Right atrium auricular region (tissue), 2 donors: ENCODE measurements at regions not wholly inside any gene's neighbourhood (a gene's known extent, or its start where the extent isn't known, plus 50 kb on each side); places are given as distances from the start of the nearest gene placed in this dataset.

Experiments used
- DNase-seq: peaks from one replicate; pipeline ENCODE4 v3.0.0-alpha.2; 2019; ENCODE audit warnings: low spot score
- H3K27ac ChIP-seq, 2 donors: fragments of 200-600 bp; sonication (generic); 1 replicate in 1 of 2; 2 replicates in 1 of 2; pipeline ENCODE4 v1.5.1; 2016 to 2019
- H3K27me3 ChIP-seq, 2 donors: fragments of 200-600 bp; sonication (generic); one replicate each; pipeline versions ENCODE4 v1.5.1 to v1.6.0; 2017 to 2019
- H3K36me3 ChIP-seq: fragments of 200-600 bp; sonication (generic); one replicate; pipeline ENCODE4 v1.5.1; 2016
- H3K4me1 ChIP-seq, 2 donors: fragments of 200-600 bp; sonication (generic); one replicate each; pipeline versions ENCODE4 v1.5.1 to v1.6.0; 2017 to 2019
- H3K4me3 ChIP-seq, 2 donors: fragments of 200-600 bp; sonication (generic); 1 replicate in 1 of 2; 2 replicates in 1 of 2; pipeline ENCODE4 v1.5.1; 2017 to 2019; ENCODE audit warnings: mild to moderate bottlenecking in 1 of 2, moderate library complexity in 1 of 2
- H3K9me3 ChIP-seq, 2 donors: fragments of 200-600 bp; sonication (generic); one replicate each; pipeline ENCODE4 v1.5.1; 2019
- TF ChIP-seq, protein P1 (sequence below), 2 donors: fragments of 200-600 bp; sonication (generic); IDR thresholded peaks; one replicate each; pipeline ENCODE4 v1.5.1; 2019; ENCODE audit warnings: antibody characterized with exemption in 2 of 2

DNA sequence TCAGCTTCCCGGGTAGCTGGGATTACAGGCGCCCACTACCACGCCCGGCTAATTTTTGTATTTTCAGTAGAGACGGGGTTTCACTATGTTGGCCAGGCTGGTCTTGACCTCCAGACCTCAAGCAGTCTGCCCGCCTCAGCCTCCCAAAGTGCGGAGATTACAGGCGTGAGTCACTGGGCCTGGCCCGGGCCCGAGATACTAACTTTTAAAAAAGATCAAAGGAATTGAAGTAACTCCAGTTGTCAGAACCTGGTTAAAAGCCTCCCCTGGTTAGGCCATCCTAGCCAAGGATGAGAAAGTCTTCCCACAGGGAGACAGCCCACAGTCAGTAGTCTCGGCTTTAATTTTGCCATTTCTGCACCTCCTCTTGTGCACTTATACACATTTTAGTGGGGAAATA lies 212.3 kb upstream of the MCTP2 start:
- Histone ChIP-seq H3K27me3 (no peaks in the 10 kb centered on the region), H3K36me3 (no peaks in the 10 kb centered on the region), H3K4me3 (no peak overlapping the region), H3K9me3 (no peaks in the 10 kb centered on the region), H3K27ac (no peak overlapping the region), H3K4me1 (no peaks in the 10 kb centered on the region)
- no peak for DNase-seq
- TF ChIP-seq, protein P1, sequence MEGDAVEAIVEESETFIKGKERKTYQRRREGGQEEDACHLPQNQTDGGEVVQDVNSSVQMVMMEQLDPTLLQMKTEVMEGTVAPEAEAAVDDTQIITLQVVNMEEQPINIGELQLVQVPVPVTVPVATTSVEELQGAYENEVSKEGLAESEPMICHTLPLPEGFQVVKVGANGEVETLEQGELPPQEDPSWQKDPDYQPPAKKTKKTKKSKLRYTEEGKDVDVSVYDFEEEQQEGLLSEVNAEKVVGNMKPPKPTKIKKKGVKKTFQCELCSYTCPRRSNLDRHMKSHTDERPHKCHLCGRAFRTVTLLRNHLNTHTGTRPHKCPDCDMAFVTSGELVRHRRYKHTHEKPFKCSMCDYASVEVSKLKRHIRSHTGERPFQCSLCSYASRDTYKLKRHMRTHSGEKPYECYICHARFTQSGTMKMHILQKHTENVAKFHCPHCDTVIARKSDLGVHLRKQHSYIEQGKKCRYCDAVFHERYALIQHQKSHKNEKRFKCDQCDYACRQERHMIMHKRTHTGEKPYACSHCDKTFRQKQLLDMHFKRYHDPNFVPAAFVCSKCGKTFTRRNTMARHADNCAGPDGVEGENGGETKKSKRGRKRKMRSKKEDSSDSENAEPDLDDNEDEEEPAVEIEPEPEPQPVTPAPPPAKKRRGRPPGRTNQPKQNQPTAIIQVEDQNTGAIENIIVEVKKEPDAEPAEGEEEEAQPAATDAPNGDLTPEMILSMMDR (IDR thresholded peaks at IDR 0.05): no peak

DNA sequence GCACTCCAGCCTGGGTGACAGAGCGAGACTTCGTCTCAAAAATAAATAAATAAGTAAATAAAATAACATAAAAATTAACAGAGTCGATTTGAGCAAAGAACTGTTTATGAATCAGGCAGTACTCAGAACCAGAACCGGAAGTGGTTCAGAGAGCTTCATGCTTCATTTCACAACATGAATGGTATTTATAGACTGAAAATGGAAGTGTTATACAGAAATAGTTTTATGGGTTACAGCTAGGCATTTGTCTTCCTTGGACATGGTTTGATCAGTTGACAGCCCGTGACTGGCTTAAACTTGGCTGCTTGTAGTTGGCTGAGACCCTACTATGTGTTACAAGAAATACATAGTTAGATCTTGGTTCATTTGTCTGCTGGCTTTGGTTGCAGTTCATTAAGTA lies 216.0 kb upstream of the MCTP2 start:
- H3K4me3 ChIP-seq: no peak overlapping the region
- DNase-seq: no peak
- no peaks in the 10 kb centered on the region for H3K4me1 ChIP-seq
- H3K9me3 ChIP-seq: no peaks in the 10 kb centered on the region
- H3K27me3 ChIP-seq: no peaks in the 10 kb centered on the region
- TF ChIP-seq, protein P1 (IDR thresholded peaks at IDR 0.05): no peak
- no peak overlapping the region for H3K27ac ChIP-seq
- no peaks in the 10 kb centered on the region for H3K36me3 ChIP-seq

DNA sequence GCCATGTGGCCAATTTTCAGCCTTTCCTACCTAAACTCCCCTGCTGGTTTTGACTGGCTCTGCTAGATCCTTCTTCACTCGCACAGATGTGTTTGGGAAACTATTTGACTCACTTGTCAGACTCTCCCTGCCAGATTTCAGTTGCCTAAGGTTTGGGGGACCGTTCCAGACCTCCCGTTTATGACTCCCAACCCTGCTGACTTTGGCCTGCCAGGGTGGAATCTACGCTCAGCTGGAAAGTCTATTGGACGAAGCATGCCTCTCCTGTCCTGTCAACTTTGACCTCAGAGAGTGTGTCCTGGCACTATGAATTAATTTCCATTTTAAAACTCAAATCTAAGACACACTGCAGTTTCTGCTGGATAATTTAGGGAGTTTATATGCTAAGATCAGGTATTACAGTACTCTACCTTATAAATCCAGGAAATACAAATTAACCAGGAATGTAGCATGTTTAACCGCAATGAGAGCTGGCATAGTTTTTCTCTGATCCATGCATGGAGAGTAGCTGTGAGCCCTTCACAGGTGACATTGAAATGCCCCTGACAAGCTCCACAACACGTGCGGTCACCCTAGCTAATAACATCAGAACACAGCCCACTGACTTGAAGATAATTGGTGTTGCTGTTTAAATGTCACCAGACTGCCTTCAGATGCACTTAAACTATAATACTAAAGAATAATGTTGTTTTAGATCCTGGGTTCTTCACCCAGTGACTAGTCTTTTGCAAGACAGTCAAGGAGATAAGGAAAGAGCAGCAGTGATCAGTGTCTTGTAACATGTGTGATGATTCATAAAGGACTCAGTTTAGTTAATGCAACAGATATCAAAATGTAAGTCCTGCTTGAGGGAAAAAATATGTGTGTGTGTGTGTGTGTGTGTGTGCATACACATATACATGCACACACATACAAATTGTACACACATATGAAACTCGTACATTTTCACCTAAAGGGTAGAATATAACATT lies 223.0 kb upstream of the MCTP2 start:
- H3K9me3 ChIP-seq: no peaks in the 10 kb centered on the region
- no peak overlapping the region for H3K27ac ChIP-seq
- H3K4me1 ChIP-seq: no peaks in the 10 kb centered on the region
- TF ChIP-seq, protein P1 (IDR thresholded peaks at IDR 0.05): no peak
- H3K4me3 ChIP-seq: no peak overlapping the region
- H3K27me3 ChIP-seq: no peaks in the 10 kb centered on the region
- no peak for DNase-seq
- no peaks in the 10 kb centered on the region for H3K36me3 ChIP-seq

DNA sequence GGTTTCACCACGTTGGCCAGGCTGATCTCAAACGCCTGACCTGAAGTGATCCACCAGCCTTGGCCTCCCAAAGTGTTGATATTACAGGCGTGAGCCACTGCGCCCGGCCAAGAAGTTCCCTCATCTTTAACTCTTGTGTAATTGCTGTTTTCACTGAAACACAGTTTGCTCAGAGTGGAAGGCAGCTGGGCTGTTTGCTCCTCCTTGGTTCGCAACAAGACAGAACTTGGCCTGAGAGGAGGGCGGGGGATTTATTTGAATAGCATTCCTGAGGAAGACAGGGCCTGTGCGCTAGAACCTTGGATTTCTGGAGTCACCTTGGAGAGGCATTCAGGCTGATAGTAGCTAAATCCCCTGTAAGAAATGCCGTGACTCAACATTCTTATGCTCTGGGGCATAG lies 226.7 kb upstream of the MCTP2 start:
- Histone ChIP-seq H3K9me3 (no peaks in the 10 kb centered on the region), H3K27ac (peak overlapping the region in 1 of 2 donors; percentile 29), H3K4me1 (no peaks in the 10 kb centered on the region), H3K27me3 (peaks cover 0 to 4% of the 10 kb centered on the region in 2 donors), H3K4me3 (no peak overlapping the region), H3K36me3 (no peaks in the 10 kb centered on the region)
- TF ChIP-seq, protein P1 (IDR thresholded peaks at IDR 0.05): no peak
- peak; percentile 76 for DNase-seq

DNA sequence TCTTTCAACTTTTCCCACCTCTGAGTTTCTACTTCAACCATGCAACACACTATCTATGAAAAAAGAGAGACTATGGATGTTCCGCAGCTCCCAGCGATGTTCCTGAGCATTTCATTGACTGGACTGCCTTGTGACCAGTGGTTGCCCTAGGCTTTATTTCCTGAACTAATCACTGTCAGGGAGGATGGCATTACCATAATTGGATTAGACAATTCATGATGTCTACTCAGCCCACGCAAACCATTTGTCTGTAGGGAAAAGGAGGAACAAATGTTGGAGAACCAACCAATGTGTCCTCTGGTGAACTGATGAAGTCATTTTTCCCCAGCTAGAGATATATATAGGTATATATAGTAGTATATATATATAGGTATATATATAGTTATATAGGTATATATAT lies 229.3 kb upstream of the MCTP2 start:
- DNase-seq: no peak
- Histone ChIP-seq H3K27me3 (peaks cover 0 to 4% of the 10 kb centered on the region in 2 donors), H3K27ac (no peak overlapping the region), H3K4me3 (no peak overlapping the region), H3K36me3 (no peaks in the 10 kb centered on the region), H3K9me3 (no peaks in the 10 kb centered on the region), H3K4me1 (no peaks in the 10 kb centered on the region)
- TF ChIP-seq, protein P1 (IDR thresholded peaks at IDR 0.05): no peak
